Activated CD4-positive, alpha-beta T cell treated with anti-CD3 and anti-CD28 coated beads, Interleukin-2, amount 10 ng/mL, durations not matched to agents 7 days and 5 days (primary cell): ENCODE measurements at regions not wholly inside any gene's neighbourhood (a gene's known extent, or its start where the extent isn't known, plus 50 kb on each side); places are given as distances from the start of the nearest gene placed in this dataset.

ENCODE experiments used
- CTCF ChIA-PET: fragments of 350-600 bp; sonication (Branson Sonifier 250); formaldehyde crosslinking; loops from one replicate; lab custom pipeline; 2021; ENCODE audit warnings: antibody characterized with exemption; lab: Charles Lee
- POLR2A ChIA-PET: fragments of 350-600 bp; sonication (Branson Sonifier 250); formaldehyde crosslinking; loops from one replicate; lab custom pipeline; 2021; ENCODE audit warnings: antibody characterized with exemption; lab: Charles Lee
- DNase-seq: peaks from one replicate; pipeline ENCODE4 v3.0.0-alpha.2; 2020
- H3K27ac Mint-ChIP-seq: one replicate; pipeline ENCODE4 v1.8.0; 2021; ENCODE audit warnings: mild to moderate bottlenecking, moderate library complexity, mixed read lengths
- H3K27me3 Mint-ChIP-seq: one replicate; pipeline ENCODE4 v1.8.0; 2021; ENCODE audit warnings: mixed read lengths
- H3K36me3 Mint-ChIP-seq: one replicate; pipeline ENCODE4 v1.8.0; 2021; ENCODE audit warnings: low read depth, mixed read lengths
- H3K4me1 Mint-ChIP-seq: one replicate; pipeline ENCODE4 v1.8.0; 2021; ENCODE audit warnings: mixed read lengths
- H3K4me3 Mint-ChIP-seq: one replicate; pipeline ENCODE4 v1.8.0; 2021; ENCODE audit warnings: mild to moderate bottlenecking, moderate library complexity, mixed read lengths
- H3K9me3 Mint-ChIP-seq: one replicate; pipeline ENCODE4 v1.8.0; 2021; ENCODE audit warnings: mixed read lengths

DNA sequence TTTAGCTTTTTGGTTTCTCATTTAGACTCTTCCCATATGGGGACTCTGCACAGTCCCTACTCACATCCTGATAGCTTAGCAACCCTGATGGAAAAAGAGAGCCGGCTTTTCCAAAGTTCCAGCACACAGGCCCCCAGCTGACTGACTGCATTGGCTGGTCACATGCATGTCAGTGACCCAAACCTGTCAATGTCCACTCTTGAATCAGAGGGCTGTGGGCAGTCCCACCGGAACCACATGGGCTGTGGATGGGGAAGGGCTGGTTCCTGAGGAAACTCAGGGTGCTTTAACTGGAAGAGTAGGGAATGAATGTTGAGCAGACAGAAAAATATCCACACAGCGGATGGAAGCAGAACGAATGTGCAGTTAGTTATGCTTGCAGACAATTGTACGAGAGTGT is 136.6 kb downstream of the NSG2 start:
- H3K27ac Mint-ChIP-seq: no peak overlapping the region
- H3K9me3 Mint-ChIP-seq: no peaks in the 10 kb centered on the region
- H3K27me3 Mint-ChIP-seq: no peaks in the 10 kb centered on the region
- CTCF ChIA-PET: no interaction called here
- no peaks in the 10 kb centered on the region for H3K4me1 Mint-ChIP-seq
- H3K4me3 Mint-ChIP-seq: no peak overlapping the region
- DNase-seq: no peak
- H3K36me3 Mint-ChIP-seq: no peaks in the 10 kb centered on the region
- POLR2A ChIA-PET: no interaction called here

DNA sequence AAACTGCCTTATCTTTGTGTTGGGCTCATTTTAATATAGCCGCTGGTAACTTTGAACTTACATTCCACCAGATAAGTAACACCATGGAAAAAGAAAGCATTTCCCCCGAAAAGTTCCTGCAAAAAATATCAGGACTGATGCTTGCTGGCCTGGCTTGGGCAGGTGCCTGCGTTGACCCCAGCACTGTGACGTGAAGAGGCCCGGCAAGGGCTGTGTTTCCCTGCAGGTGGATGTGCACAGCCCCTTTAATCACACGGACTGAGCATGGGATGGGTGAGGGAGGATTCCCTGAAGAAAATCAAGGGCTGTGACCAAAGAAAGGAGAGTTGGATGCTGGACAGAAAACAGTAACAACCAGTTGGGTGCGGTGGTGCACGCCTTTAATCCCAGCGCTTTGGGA is 138.2 kb downstream of the NSG2 start:
- H3K27me3 Mint-ChIP-seq: no peaks in the 10 kb centered on the region
- no peak overlapping the region for H3K4me3 Mint-ChIP-seq
- H3K27ac Mint-ChIP-seq: no peak overlapping the region
- no peaks in the 10 kb centered on the region for H3K9me3 Mint-ChIP-seq
- H3K4me1 Mint-ChIP-seq: no peaks in the 10 kb centered on the region
- POLR2A ChIA-PET: no interaction called here
- CTCF ChIA-PET: no interaction called here
- no peaks in the 10 kb centered on the region for H3K36me3 Mint-ChIP-seq
- no peak for DNase-seq

DNA sequence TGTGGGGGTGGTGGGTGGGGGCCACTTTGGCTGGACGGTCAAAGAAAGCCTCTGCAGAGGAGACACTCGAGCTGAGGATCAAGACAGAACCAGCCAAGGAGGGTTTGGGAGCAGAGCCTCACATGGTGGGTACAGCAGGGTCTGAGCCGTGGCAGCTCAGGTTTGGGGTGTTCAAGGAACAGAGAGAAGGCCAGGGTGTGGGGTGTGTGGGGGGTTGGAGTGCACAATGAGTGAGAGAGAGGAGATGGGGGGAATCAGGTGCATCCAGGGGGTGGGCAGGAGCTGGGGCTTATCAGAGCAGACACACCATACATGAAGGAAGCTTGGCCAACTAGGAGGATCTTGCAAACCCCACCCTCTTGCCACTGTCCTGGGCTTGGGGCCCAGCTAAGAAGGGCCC is 140.0 kb downstream of the NSG2 start:
- Mint-ChIP-seq H3K4me3 (no peak overlapping the region), H3K9me3 (no peaks in the 10 kb centered on the region), H3K36me3 (no peaks in the 10 kb centered on the region), H3K4me1 (no peaks in the 10 kb centered on the region), H3K27ac (no peak overlapping the region), H3K27me3 (no peaks in the 10 kb centered on the region)
- no peak for DNase-seq
- ChIA-PET POLR2A (no interaction called here), CTCF (no interaction called here)

DNA sequence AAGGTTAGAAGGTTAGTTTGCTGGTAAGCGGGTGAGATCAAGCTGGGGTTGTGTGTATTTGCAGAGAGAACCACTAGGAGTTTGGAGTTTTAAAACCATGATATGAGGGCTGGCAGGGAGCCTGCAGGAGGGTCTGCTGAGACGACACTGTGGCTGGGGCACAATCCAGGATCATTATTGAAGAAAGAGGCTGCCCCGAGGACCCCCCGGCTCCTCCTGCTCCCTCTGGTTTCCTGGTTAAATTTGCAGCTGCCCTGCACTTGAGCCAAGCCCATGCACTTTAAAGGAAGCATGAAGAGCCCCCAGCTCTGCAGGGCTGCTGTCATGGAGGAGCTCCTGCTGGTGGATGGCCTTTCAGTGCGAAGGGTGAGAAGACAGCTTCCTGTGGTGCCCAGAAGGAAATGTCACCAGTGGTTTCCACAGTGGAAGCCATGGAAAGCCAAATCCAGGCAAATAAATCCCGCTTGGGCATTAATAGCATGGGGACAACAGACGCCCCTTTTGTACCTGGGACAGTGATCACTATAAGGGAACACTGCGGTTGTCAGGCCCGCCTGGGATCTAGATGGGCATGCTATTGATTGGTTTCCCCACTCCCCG is 140.7 kb downstream of the NSG2 start:
- CTCF ChIA-PET: no interaction called here
- H3K4me1 Mint-ChIP-seq: no peaks in the 10 kb centered on the region

DNA sequence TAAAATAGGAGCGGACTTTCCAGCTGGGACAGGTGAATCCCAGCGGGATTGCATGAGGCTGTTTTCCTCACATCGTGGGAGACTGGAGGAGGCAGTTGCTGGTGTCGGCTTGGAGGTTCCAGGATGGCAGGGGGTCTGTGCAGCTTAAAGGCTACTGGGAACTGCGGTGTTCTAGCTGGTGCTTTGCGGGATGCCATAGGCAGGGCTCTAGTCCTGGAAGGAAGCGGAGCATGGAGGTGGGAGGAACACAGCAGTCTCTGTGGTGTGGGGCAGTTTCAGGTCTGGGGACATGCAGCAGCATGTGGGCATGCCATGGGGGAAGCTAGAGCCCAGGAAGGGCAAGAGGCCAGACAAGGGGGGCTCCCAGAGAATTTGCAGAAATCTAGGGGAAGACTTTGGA is 141.5 kb downstream of the NSG2 start:
- no peak overlapping the region for H3K4me3 Mint-ChIP-seq
- H3K36me3 Mint-ChIP-seq: no peaks in the 10 kb centered on the region
- no peak for DNase-seq
- no peak overlapping the region for H3K27ac Mint-ChIP-seq
- POLR2A ChIA-PET: no interaction called here
- no peaks in the 10 kb centered on the region for H3K27me3 Mint-ChIP-seq
- no peaks in the 10 kb centered on the region for H3K4me1 Mint-ChIP-seq
- CTCF ChIA-PET: no interaction called here
- no peaks in the 10 kb centered on the region for H3K9me3 Mint-ChIP-seq

More for the DNA sequence above, 140.7 kb downstream of the NSG2 start:
- no peaks in the 10 kb centered on the region for H3K27me3 Mint-ChIP-seq
- POLR2A ChIA-PET: no interaction called here
- H3K4me3 Mint-ChIP-seq: no peak overlapping the region
- DNase-seq: no peak
- H3K27ac Mint-ChIP-seq: no peak overlapping the region
- H3K36me3 Mint-ChIP-seq: no peaks in the 10 kb centered on the region
- no peaks in the 10 kb centered on the region for H3K9me3 Mint-ChIP-seq

DNA sequence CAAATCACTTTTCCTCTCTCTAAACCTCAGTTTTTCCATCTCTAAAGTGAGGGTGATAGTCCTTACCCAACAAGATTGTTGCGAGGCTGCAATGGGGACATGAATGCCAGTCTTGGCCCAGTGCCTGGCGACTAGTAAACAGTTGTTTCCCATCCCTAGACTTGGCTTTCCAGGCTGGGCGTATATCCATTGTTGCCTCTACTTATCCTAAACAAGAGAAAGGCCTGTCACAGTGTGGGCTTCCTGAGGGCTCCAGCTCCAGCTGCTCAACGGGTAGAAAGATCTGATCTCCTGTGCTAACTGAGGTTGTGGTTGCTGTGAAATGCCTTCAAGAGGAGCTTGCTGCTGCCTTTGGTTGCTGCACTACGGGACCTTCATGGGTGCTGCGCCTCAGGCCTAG is 142.0 kb downstream of the NSG2 start:
- H3K36me3 Mint-ChIP-seq: no peaks in the 10 kb centered on the region
- no peaks in the 10 kb centered on the region for H3K4me1 Mint-ChIP-seq
- H3K27me3 Mint-ChIP-seq: no peaks in the 10 kb centered on the region
- H3K4me3 Mint-ChIP-seq: no peak overlapping the region
- no peaks in the 10 kb centered on the region for H3K9me3 Mint-ChIP-seq
- ChIA-PET CTCF (no interaction called here), POLR2A (no interaction called here)
- H3K27ac Mint-ChIP-seq: no peak overlapping the region
- no peak for DNase-seq

DNA sequence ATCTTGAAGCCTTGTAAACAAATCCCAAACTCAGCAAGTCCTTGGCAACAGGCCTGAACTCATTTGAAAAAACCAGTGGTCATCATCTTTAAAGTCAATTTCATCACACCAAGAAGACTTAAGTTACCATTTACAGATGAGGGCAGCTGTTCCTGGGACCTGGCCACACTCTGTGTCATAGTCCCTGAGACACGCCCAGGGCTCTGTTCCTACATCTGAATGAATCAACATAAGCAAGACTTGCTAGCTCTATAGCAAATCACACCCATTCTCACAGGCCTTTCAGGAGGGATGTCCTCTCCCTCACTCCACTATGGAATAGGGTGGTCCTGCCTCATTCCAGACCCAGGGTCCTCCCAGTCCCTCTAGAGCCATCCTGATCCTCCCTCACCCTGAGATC is 142.8 kb downstream of the NSG2 start:
- POLR2A ChIA-PET: no interaction called here
- no peaks in the 10 kb centered on the region for H3K9me3 Mint-ChIP-seq
- no peak overlapping the region for H3K27ac Mint-ChIP-seq
- no peaks in the 10 kb centered on the region for H3K36me3 Mint-ChIP-seq
- no peaks in the 10 kb centered on the region for H3K4me1 Mint-ChIP-seq
- no peak overlapping the region for H3K4me3 Mint-ChIP-seq
- no peaks in the 10 kb centered on the region for H3K27me3 Mint-ChIP-seq
- CTCF ChIA-PET: no interaction called here
- DNase-seq: no peak

DNA sequence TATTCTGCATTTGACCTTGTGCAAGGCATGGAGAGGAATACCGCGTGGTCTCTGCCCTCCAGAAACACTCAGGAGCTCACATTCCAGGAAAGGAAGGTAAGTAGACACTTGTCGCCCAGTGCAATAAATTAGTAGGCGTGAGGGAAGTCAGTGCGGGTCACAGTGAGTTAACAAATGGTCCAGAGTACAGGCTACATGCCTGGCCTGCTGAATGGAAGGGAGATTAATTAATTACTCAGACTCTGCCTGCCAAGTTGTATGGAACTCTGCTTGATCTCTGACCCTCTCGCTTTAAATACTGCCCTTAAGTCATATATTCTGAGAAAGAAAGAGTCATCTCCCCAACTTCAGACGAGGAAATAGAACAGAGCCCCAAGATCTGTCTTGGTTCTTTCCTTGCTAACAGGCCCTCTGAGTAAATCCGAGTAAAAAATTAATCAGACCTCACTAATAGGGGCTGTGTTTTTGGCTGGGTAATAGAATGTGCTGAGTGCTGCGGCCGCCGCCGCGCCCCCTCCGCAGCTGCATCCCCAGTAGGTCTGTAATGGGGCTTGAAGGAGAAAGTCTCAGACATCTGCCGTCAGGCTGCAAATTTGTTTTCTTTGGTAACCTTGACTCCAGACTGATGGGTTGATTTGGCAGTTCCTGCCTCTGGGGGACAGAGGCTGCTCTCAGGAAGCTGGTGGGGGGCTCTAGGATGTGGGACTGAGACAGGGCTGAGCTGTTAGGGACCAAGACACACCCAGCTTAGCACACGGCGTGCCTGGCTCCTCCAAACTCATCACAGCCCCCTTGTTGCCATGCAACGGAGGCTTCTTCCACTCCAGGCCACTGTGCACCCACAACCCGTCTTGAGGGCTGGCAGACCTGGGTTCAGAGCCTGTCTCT is 144.4 kb downstream of the NSG2 start:
- H3K27me3 Mint-ChIP-seq: no peaks in the 10 kb centered on the region
- no peak overlapping the region for H3K4me3 Mint-ChIP-seq
- DNase-seq: no peak
- H3K36me3 Mint-ChIP-seq: no peaks in the 10 kb centered on the region
- no peak overlapping the region for H3K27ac Mint-ChIP-seq
- no peaks in the 10 kb centered on the region for H3K9me3 Mint-ChIP-seq
- H3K4me1 Mint-ChIP-seq: no peaks in the 10 kb centered on the region
- CTCF ChIA-PET: no interaction called here
- POLR2A ChIA-PET: no interaction called here

DNA sequence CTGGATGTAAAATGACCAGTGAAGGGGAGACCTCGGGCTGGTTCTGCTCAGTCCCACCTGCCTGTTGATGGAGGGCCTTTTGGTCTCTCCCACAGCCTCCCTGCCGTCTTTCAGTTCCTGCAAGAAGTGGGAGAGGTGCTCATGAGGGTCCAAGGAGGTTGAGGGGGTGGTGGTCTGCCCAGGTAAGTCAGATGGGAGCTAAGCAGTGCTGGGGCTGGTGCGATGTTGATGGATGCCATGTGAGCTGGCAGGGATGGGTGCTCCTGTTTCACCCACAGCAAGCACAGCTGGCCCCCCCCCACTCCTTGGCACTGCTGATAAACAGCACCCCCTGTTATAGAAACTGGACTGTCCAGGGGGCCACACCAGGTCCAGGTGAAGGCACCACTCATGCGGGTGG is 145.6 kb downstream of the NSG2 start:
- Mint-ChIP-seq H3K9me3 (no peaks in the 10 kb centered on the region), H3K4me3 (no peak overlapping the region), H3K27ac (no peak overlapping the region), H3K36me3 (no peaks in the 10 kb centered on the region), H3K4me1 (no peaks in the 10 kb centered on the region), H3K27me3 (no peaks in the 10 kb centered on the region)
- no peak for DNase-seq
- POLR2A ChIA-PET: no interaction called here
- CTCF ChIA-PET: no interaction called here

DNA sequence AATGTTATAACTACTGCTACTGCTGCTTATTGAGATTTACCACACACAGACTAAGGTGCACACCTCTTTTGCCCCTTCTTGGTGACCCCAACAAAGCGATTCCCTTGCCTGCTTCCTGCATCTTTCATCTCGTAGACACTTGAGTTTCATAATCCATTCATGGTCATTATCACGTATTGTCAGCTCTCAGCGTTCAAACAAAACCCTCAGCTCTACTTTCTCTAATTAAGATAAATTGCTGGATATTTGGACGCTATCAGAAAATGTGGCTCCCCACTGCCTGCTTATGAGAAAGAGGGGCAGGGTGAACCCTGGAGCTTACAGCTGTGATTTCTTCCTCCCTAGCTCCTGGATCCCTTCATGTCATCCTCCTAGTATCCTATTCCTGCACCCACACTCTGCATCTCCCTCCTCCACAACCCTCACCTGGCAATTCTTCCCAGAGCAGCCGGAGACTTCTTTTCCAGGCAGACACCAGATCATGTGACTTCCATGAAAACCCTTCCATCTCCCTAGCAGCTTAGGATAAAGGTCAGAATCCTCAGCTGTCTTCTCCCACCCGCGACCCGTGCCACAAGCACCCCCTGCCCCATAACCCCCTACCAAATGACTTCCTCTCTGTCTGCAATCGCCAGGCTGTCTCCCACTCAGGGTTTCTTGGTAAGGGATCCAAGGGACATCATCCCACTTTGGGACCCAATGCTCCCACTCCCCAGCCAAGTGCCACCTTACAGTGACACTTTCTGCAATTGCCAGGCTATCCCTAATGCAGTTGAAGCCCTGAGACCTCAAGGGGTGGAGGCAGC is 146.5 kb downstream of the NSG2 start:
- DNase-seq: no peak
- POLR2A ChIA-PET: no interaction called here
- Mint-ChIP-seq H3K4me3 (no peak overlapping the region), H3K36me3 (no peaks in the 10 kb centered on the region), H3K4me1 (no peaks in the 10 kb centered on the region), H3K27ac (no peak overlapping the region), H3K9me3 (no peaks in the 10 kb centered on the region), H3K27me3 (no peaks in the 10 kb centered on the region)
- CTCF ChIA-PET: interaction anchor here (0.7 kb wide), 1 partner anchor 120 kb away, joined by 3 read pairs; no protein-coding TSS in a partner anchor

DNA sequence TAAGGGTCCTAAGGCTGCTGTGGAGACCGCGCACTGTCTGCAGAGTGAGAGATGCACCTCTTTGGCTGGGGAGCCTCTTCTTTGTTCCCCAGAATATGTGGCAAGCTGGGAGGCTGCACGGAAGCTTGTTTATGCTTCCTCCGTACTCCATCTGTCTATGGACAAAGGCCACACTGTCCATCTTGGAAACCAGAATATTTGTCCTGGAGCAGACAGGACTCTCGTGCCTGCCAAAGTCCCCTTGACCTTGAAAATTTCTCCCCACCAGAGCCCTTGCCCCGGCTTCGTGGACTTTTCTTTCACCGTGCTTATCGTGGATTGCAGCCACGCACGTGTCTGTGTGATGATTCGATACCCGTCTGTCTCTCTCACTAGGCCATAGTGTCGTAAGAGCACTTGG is 147.4 kb downstream of the NSG2 start:
- H3K36me3 Mint-ChIP-seq: no peaks in the 10 kb centered on the region
- ChIA-PET POLR2A (no interaction called here), CTCF (no interaction called here)
- H3K4me1 Mint-ChIP-seq: no peaks in the 10 kb centered on the region
- no peaks in the 10 kb centered on the region for H3K27me3 Mint-ChIP-seq
- no peak overlapping the region for H3K4me3 Mint-ChIP-seq
- DNase-seq: no peak
- no peaks in the 10 kb centered on the region for H3K9me3 Mint-ChIP-seq
- no peak overlapping the region for H3K27ac Mint-ChIP-seq

DNA sequence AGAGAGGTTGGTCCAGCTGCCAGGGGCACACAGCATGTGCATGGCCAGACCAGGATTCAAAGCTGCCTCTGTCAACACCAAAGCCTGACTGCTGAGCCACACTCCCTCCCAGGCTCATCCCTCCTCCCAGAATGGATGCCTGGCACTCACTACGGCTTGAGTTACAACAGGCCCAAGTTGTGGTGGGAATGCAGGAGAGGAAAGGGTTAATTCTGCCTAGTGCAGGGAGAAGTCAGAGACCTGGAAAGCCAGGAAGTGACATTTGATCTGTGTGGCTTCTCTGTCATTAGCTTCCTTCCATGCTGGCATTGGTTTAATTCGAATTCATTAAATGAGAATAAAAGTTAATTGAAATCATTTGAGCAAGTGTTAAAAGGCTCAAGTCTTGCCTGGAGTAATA is 150.0 kb downstream of the NSG2 start:
- H3K27ac Mint-ChIP-seq: no peak overlapping the region
- H3K4me1 Mint-ChIP-seq: no peaks in the 10 kb centered on the region
- POLR2A ChIA-PET: no interaction called here
- no peak for DNase-seq
- no peaks in the 10 kb centered on the region for H3K27me3 Mint-ChIP-seq
- CTCF ChIA-PET: no interaction called here
- no peaks in the 10 kb centered on the region for H3K36me3 Mint-ChIP-seq
- no peak overlapping the region for H3K4me3 Mint-ChIP-seq
- H3K9me3 Mint-ChIP-seq: no peaks in the 10 kb centered on the region

DNA sequence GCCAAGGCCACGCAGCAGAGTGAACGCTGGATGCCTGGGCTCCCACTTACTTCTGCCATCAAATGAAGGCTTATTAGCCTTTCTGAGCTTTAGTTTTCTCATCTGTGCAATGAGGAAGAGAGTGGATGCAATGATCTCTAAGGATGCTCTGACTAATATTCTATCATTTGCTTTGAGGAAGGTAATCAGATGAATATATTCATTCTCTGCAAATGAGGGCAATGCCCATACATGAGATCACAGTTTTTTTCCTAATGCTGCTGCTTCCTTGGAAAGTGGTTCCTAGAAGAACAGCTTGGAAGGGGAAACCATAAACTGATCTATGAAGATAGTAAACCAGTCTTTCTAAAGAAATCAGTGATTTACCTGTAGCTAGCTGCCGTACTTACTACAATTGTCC is 152.4 kb downstream of the NSG2 start:
- ChIA-PET CTCF (no interaction called here), POLR2A (no interaction called here)
- no peaks in the 10 kb centered on the region for H3K4me1 Mint-ChIP-seq
- no peaks in the 10 kb centered on the region for H3K9me3 Mint-ChIP-seq
- DNase-seq: no peak
- H3K27me3 Mint-ChIP-seq: no peaks in the 10 kb centered on the region
- no peak overlapping the region for H3K4me3 Mint-ChIP-seq
- H3K36me3 Mint-ChIP-seq: no peaks in the 10 kb centered on the region
- H3K27ac Mint-ChIP-seq: no peak overlapping the region
